Jurkat, Clone E6-1 (cell line): ENCODE measurements at regions not wholly inside any gene's neighbourhood (a gene's known extent, or its start where the extent isn't known, plus 50 kb on each side); places are given as distances from the start of the nearest gene placed in this dataset.

Source experiments
- DNase-seq: peaks from one replicate; pipeline ENCODE4 v3.0.0-alpha.2; 2011; ENCODE audit warnings: low read depth, low spot score
- H3K4me3 ChIP-seq: 2 replicates; pipeline ENCODE4 v1.5.1; 2011; ENCODE audit warnings: mild to moderate bottlenecking, low read length, control low read depth, moderate library complexity

DNA sequence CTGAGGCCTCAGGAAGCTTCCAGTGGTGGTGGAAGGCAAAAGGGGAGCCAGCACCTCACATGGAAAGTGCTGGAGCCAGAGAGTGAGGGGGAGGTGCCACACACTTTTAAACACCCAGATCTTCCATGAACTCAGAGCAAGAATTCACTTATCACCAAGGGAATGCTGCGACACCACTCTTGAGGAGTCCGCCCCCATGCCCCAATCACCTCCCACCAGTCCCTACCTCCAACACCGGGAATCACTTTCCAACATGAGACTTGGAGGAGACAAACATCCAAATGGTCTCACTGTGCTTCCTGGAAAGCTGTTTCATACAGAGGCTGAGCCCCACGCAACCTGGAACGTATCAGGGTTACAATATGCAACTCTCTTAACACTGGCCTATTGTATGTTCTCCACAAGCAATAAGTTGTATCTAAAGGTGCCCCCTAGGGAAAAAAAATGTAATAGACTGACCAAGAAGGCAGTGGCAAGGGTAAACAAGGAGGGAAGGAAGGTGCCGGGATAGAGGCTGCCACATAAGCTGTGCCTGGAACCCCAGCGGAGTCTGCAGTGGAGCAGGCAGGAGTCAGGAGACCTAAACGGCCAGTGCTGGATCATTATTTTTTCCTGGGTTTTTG, 106.7 kb upstream of the FOXF1 start:
- DNase-seq: no peak
- no peak overlapping the region for H3K4me3 ChIP-seq

DNA sequence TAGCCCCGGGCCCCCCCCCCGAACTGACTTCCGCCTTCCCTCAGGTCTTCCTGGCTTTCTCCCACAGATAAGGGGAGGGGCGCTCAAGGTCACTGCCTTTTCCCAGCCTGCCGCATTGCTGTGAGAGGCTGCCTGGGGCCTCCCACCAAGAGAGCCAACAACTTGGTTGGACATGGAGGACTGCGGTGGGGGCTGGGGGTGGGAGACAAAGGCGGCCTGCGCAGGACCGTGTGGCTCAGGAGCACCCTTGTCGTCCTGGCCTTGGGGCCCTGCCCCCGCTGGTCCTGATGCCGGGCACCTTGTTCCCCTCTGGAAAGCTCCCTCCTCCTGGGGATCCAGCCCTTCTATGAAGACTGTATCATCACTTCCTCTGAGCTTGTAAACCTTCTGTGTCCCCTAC, 105.6 kb upstream of the FOXF1 start:
- DNase-seq: no peak
- no peak overlapping the region for H3K4me3 ChIP-seq

DNA sequence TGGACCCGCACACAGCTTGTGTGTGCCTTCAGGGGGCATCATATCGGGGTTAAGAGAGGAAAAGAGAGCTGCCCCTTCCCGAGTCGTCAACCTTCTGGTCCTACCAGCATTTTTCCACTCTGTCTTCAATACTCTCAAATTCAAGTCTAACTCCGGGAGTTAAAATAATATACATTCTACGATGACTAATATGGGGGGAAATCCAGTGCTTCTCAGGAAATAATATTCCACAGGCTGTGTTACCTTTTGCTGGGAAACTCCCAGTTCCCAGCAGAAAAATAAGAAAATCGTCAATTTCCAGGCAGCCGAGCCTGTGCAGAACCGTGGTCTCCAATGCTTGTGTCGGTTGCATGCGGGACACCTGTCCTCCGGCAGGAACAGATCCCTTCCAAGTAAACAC, 105.0 kb upstream of the FOXF1 start:
- no peak for DNase-seq

DNA sequence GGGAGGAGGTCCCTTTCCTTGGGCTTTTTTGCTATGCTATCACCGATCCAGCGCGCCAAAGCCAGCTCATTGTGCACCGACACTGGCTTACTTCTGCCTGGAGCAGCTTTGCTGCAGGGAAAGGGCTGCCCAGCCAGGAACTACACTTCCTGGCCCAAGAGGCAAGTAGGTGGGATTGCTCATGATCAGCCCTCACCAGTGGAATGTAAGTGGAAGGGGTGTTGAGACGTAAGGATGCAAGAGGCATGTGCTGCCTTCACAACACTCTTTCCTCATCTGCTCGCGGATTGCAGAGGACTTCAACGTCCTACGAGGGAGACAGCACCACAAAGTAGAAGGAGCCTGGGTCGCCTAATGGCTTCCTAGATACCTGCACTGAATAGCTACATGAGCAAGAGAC, 104.3 kb upstream of the FOXF1 start:
- H3K4me3 ChIP-seq: no peak overlapping the region
- DNase-seq: no peak

More for the DNA sequence above, 105.0 kb upstream of the FOXF1 start:
- H3K4me3 ChIP-seq: no peak overlapping the region

DNA sequence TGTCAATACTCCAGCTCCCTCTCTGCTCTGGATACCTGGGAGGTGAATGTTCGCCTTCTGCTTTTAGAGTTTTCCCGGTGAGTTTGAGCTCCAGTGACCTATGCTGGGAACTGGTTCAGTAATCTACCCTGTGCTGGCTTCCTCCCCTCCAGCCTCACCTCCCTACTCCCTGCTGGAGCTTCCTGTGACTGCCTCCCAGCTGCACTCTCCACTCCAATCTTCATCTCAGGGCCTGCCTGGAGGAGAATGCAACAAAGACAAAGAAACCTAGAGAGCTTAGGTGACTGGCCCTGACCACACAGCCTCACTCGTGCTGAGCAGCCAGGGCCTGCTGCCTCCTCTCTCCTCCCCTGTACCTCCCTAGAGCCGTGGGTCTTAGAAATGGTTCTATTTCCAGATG, 101.6 kb upstream of the FOXF1 start:
- no peak for DNase-seq

DNA sequence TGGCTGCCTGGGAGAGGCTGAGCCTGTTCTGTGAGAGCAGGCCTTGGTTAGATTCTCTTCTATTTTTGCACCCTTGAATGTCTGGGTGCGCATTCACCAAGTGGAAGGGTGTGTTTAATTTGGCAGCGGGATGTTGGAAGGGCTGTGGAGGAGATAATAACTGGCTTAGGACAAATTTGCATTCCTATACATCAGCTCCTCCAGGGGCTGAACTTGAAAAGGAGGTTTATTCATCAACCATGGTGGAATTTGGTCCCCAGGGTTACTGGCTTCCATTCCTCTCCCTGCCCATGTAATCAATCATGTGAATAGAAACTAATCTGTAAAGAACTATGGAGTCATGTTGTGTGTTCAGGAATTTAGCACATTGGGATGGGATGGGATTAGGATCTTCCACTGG, 100.2 kb upstream of the FOXF1 start:
- no peak overlapping the region for H3K4me3 ChIP-seq
- DNase-seq: no peak

More for the DNA sequence above, 101.6 kb upstream of the FOXF1 start:
- H3K4me3 ChIP-seq: no peak overlapping the region

DNA sequence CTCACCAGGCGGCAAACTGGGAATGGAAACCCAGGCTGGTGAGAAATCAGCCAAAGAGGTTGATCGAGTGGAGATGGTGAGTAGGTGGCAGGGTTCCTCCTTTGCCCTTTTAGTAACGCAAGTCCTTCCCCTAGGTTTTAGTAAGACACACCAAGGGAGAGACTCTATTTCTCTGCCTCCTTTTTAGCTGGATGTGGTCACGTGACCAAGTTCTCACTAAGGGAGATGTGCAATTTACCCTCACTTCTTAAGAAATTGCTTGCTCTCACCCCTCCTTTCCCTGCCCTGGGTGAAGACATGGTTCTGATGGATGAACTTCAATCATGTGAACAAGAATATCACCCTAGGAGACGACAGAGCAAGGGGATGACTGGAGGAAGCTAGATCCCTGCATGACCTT, 99.8 kb upstream of the FOXF1 start:
- no peak for DNase-seq

DNA sequence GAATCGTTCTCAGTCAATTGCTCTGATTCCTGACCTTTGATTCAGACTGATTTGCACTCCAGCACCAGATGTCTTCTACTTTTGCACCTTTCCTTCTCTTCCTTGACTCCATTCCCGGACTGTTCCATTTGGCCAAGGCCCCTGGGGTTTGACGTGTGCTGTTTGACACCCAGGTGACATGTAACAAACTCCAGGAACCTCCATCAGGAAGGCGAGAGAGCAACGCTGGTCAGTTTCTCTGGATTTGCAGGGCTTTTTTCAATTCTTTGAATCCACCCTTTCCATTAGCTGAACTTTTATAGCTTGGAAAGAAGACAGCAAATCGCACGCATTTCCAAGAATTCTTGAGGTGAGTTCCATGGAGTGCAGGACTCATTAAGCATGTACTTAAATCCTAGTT, 98.4 kb upstream of the FOXF1 start:
- DNase-seq: no peak
- H3K4me3 ChIP-seq: no peak overlapping the region

More for the DNA sequence above, 99.8 kb upstream of the FOXF1 start:
- H3K4me3 ChIP-seq: no peak overlapping the region

DNA sequence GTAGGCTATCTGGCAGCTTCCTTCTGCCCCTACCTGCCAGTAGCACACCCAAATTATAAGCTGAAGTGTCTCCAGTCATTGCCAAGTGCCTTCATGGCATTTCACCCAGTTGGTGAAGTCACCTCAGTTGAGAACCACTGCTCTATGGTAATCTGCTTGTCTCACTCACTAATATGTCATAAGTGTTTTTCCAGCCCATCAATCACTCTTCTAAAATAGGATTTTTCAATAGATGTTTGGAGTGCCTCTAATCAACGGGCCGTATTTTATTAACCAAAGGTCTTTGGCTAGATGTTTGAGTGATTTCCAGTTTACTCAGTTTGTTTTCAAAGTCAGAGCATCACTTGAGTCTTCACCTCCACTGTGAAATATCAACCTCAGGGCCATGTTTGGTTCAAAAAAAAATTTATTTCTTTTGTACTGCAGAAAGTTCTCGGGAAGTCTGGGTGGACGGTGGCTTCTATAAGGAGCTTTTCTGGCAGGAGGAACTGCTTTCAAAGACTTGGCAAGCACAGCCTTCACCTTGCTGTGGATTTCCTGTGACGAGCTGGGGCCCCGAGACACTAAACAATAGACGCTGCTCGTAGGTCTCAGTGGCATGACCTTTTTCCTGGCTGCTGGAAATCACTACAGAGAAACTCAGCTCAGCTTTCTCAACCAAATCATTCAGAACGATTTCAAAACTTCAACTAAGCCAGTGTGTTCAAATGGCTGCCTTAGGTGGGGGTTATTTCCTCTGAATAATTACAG, 95.2 kb upstream of the FOXF1 start:
- DNase-seq: no peak
- H3K4me3 ChIP-seq: no peak overlapping the region

DNA sequence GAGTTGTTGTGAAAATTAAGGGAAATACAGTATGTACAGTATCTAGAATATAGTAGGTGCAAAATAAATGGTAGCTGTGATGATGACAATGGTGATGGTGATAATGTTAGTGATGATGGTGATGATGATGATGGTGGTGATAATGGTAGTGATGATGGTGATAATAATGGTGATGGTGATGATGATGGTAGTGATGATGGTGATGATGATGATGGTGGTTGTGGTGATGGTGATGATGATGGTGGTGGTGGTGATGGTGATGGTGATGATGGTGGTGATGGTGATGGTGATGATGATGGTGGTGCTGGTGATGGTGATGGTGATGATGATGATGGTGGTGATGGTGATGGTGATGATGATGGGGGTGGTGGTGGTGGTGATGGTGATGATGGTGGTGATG, 91.3 kb upstream of the FOXF1 start:
- no peak overlapping the region for H3K4me3 ChIP-seq
- DNase-seq: no peak

DNA sequence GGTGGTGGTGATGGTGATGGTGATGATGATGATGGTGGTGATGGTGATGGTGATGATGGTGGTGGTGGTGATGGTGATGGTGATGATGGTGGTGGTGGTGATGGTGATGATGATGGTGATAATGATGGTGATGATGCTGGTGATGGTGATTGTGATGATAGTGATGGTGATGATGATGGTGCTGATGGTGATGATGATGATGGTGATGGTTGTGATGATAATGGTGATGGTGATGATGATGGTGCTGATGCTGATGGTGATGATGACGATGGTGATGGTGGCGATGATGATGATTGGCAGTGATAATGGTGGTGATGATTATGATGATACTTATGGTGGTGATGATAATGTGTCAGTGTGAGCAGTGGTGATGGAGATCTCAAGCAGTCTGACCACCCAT, 90.8 kb upstream of the FOXF1 start:
- no peak overlapping the region for H3K4me3 ChIP-seq
- DNase-seq: no peak

DNA sequence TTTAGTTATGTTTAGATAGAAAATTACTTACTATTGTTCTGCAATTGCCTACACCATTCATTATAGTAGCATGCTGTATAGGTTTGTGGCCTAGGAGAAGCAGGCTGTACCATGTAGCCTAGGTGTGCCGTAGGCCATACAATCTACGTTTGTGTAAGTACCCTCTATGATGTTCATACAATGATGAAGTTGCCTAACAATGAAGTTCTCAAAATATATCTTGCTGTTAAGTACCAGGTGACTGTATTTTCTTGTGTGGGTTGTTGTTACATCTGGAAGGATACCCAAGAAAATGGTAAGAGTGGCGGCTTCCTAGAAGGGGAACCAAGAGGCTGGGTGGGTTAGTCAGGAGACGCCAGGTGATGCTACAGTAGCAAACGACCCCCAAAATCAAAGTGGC, 88.3 kb upstream of the FOXF1 start:
- DNase-seq: no peak
- H3K4me3 ChIP-seq: no peak overlapping the region

DNA sequence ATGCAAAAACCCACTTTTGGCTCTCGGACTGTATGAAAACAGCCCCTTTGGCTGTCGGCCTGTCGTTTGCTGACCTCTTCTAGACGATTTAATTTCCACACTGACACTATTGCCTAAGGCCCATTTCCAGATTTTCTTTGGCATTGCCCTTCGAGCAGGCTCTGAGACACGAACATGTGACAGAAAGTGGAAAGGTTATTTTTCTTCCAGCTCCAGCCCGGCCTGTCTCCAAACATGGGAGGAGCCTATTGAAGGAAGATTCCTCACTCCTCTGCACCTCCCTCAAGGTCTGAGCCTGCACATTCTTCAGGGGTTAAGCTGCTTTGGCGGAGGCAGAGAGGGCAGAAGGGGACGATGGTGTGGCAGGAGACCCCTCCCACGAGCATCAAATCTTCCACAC, 85.9 kb upstream of the FOXF1 start:
- no peak for DNase-seq

DNA sequence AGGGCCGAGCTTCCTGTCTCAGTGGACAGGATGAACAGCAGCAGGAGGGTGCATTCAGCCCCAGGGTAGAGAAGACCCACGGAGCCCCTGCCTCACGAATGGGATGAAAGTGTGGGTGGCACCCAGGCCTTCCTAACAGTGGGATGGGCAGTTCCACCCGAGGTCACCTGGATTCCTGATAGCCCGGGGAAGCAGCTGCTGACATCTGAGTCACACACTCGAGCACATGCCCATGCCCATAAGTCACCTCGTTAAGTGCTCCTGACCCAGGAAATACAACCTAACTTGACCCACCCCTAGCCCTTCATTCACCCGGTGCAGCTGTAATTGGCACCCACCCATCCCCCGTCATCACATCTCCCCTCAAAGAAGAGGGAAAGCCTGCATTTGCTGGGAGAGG, 85.3 kb upstream of the FOXF1 start:
- DNase-seq: no peak
- H3K4me3 ChIP-seq: no peak overlapping the region

More for the DNA sequence above, 85.9 kb upstream of the FOXF1 start:
- H3K4me3 ChIP-seq: no peak overlapping the region

DNA sequence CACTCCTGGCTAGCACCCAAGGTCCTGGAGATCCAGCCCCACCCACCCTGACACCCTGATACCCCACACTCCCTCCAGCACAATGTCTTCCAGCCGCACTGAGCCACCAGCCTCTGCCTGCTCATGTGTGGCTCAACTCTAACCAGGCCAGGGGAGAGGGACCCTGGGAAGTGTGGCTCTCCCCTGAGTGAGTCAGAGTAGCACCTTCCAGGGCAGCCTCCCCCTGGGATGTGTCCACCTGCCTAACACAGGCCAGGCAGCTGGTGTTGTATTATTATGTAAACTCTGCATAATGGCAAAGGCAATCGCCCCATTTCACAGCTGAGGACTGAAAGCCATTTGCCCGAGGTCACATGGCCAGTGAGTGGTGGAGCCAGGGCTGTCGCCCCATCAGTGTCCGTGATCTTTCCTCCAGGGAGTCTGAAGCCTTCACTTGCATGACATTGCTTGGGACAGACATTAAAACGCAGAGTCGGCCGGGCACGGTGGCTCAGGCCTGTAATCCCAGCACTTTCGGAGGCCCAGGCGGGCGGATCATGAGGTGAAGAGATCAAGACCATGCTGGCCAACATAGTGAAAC, 84.2 kb upstream of the FOXF1 start:
- H3K4me3 ChIP-seq: no peak overlapping the region

DNA sequence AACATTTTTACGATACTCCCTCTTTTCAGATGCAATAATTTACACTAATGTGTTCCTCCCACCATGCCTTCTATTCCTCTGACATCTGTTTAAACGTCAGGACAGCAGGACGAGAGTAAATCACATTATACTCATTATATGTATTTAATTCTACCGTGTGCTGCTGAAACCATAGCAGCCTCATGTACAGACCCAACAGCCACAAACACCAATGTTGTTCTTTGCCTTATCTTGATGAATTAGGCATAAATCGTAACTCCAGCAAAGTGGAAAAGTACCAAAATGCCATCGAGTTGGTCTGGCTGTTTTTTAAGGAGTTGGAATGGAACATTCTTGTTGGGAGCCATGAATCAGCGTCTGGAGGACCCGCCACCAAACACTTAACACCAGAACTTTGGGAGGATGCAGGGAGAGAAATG, 82.9 kb upstream of the FOXF1 start:
- no peak for DNase-seq
- H3K4me3 ChIP-seq: no peak overlapping the region

More for the DNA sequence above, 84.2 kb upstream of the FOXF1 start:
- no peak for DNase-seq

DNA sequence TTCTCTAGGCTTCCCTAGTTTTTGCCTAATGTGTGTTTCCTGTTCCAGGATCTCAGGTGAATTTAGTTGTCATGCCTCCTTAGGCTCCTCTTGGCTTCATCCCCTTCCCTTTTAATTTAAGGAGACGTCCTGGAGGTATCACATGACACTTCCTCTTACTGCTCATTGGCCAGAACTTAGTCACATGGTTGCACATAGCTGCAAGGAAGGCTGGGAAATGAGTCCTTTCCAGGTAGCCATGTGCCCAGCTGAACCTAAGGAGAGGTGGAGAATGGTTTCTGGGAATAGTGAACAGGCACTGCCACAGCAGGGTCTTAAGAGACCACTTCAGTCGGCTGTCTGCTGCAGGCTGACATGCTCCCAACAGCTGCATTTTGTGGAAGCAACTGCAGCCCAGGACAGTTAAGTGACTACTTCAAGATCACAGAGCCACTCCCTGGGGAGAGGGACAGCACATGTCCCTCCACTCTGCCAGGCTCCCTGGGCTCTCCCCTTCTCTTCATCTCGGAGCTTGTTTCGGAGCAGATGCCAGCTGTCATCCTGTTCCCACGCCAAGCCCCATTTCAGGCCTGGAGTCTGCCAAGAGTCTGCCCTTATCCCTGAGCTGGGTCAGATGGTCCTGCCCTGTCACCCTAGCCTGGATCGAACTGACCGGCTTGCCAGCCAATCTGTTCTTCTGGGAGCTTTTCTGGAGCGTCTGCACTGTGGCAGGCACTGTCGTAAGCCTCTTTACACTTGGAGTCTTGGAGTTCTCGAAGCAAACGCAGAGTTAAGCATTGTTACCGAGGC, 81.4 kb upstream of the FOXF1 start:
- no peak for DNase-seq

DNA sequence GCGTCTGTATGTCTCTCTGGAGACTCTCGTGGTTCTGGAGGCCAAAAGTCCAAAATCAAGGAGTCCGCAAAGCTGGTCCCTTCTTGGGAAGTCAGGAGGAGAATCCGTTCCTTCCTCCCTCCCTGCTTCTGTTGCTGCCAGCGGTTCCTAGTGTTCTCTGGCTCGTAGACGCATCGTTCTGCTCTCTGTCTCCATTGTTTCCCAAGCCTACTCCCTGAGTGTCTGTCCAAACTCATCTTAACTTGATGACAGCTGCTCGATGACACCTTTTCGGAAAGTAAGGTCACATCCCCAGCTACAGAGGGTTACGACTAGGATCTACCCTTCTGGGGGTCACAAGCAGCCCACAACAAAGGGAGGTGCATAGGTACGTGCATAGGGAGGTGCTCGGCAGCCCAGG, 80.7 kb upstream of the FOXF1 start:
- H3K4me3 ChIP-seq: no peak overlapping the region
- DNase-seq: no peak

More for the DNA sequence above, 81.4 kb upstream of the FOXF1 start:
- H3K4me3 ChIP-seq: no peak overlapping the region

DNA sequence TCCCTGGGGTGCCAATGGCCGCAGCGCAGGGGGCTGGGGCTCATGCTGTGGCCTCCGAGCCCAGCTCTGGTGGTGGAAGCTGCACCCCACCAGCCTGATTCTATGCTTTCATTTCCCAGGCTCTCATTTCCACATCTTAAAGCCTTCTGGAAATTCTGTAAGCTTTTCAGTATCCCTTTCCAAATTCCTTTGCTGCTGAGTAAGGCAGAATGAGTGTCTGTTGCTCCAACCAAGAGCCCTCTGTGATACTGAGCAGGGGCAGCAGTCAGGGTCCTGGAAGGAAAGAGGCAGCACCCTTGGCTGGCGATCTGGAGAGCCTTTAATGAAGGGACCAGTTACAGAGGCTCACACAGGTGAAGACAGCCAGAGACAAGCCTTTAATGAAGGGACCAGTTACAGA, 79.5 kb upstream of the FOXF1 start:
- no peak for DNase-seq

DNA sequence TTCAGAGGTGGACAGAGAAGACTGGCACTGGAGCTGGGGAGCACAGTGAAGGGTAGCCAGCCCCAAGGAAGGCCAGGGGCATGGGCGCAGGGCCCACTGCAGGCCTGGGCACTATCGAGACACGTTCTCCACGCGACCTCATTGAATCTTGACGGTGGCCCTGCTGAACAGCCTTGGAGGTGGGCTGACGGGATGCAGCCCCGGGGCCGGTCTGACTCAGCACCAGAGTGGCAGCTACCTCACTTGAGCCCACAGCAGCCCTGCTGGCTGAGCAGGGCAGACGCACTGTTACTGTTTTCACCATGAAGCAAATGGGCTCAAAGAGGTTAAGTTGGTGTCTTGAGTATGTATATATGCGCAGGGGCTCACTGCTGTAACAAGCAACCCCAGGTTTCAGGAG, 78.8 kb upstream of the FOXF1 start:
- no peak for DNase-seq
- no peak overlapping the region for H3K4me3 ChIP-seq

More for the DNA sequence above, 79.5 kb upstream of the FOXF1 start:
- no peak overlapping the region for H3K4me3 ChIP-seq
